HG02884 (cell line): ENCODE measurements at regions not wholly inside any gene's neighbourhood (a gene's known extent, or its start where the extent isn't known, plus 50 kb on each side); places are given as distances from the start of the nearest gene placed in this dataset.

ENCODE experiments used
- ATAC-seq: cut with Tn5 transposase; IDR thresholded peaks from one replicate; pipeline ENCODE4 v1.9.1; 2021; ENCODE audit warnings: mild to moderate bottlenecking, moderate library complexity; ENCODE audit not compliant: unreplicated experiment

DNA sequence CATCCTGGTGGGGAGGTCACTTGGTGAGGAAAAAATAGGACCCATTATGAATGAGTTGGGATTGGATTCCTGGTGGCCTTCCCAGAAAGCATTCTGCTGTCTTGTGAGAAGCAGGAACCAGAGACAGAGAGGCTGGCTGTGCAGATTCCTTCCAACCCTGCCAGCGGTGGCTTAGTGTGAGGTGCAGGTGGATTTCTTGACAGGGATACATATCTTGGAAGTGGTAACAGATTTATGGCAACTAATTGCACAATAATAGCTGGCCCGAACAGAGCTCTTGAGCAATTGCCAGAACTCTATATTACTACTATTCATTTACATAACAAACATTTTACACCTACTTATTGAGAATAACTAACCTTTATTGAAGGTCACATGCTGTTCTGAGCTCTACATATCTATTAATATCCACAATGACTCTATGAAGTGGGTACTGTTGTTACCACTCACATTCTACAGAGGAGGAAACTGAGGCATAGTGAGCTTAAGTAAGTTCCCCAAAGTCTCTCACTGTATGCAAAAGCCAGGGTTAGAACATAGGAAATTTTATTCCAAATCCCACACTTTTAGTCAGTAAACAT is 173.9 kb upstream of the SERP2 start:
- no peak for ATAC-seq

DNA sequence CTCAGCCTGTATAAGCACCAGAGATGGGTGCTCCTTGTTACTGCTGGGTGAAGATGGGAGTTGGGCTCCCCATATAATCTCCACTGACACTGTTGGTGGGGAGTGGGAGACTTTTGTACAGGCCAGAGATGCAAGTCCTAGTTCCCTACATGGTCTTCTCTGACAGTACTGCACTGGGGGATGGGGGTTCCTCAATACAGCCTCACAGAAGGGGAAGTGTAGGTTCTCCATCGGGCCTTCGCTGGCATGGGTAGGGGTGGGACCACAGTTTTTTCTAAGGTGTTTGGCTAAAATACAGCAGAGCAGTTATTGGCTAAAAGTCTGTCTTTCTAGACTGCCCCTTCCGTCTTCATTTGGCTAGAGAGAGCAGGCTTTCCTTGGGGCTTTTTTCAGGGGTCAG is 167.2 kb upstream of the SERP2 start:
- no peak for ATAC-seq

DNA sequence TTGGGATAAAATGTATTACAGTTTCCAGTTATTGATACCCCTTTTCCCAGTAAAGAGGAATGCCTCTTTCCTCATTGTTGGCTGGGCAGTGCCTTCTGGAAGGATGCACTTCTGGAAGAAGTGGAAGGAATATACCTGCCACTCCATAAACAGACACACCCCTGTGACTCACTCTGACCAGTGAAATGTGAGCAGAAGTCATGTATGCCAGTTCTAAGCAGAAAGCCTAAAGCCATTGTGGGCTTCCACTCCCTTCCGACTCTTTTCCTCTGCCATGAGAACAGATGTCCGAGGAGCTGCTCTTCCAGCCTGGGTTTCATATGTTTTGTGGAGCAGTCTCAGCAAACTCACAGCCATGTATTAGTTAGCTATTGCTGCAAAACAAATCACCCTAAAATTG is 166.1 kb upstream of the SERP2 start:
- ATAC-seq: no peak

DNA sequence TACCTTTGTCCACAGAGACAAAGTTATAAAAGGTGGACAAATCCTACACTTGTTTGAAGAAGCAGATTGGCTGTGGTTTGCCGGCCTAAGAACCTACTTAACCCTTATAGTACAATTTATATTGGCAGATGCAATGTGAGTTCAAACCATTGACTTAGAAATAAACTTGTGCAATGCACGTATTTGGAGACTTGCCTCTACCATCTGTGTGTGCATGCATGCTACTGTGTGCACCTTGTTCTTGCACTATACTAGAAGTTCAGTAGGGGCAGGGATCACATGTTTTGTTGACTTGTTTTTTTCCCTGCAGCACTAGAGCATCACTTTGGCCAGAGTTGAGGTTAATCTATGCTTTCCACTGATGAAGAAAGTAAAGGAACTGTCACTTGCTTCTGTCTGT is 163.1 kb upstream of the SERP2 start:
- no peak for ATAC-seq

DNA sequence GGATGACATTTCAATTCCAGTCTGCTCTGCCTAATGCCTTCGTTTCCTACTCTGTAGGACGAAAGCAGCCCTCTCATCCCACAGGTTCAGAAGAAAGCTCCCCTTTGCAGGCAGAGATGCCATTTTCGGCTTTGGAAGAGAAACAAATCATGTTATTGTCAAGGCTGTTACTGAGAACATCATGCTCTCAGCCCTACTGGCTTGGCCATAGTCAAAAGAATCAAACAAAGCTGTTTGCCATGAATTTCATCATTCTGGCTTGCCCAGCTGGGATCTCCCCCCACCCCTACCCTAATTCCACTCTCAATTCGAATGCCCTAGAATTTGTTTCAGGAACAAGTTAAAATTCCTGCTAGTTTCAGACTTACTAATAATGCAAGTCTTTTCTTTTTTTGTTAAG is 162.3 kb upstream of the SERP2 start:
- no peak for ATAC-seq

DNA sequence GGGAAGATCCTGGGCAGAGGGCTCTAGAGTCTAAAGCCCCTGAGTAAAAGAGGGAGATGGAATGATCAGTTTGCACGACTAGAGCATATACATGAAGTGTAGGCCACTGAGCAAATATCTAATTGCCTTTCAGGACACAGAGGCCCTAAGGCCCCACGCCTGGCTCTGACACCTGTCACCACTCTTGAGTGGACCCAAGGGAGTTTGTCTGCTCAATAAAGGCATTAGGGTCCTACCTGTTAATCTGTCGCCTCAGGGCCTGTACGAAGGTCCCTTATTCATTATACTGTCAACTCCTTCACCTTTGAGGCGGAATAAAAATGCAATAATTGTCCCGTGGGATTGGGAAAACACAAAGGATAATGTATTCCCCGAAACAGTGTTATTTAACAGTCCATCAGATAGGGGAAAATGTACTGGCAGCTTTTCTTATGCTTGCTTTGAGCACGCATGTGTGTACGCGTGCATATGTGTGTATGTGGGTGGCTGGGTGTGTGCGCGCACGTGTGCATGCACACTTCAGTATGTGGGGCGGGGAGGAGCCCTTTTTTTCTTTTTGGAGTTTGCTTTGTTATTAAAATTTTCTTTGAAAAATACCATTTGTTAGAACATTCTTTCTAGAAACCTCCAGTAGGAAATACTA is 161.8 kb upstream of the SERP2 start:
- no peak for ATAC-seq

DNA sequence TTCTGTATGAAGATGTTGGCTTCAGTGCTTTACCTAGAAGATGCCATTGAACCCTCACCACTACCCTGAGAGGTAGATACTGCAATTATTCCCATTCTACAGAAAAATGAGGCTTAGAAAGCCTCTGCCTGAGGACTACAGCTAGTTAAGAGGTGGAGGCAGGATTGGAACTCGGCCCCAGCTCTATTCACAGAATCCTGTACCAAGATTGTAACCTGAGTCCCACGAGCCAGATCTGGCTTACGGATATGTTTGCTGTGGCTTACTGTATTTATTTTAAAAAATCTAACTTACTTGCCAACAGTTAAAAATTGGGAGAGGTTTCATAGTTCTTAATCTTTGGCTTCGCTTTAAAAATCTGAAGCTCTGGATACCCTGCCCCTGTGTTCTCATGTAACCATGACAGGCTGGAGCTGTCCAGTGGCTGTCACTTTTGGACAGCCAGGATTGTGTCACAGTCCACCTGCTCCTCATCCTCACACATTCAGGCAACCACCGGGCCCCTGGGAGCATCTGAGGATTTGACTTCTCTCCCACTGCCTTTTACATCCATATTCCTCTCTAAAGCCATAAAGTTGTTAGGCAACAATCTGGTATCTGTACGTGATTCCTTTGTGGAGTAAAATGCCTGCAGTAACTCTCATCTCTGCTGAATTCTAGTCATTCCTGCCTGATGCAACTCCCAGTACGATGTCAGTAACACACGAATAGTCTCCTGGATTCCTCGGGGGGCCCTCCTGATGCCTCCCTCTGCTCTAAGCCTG is 160.8 kb upstream of the SERP2 start:
- no peak for ATAC-seq

DNA sequence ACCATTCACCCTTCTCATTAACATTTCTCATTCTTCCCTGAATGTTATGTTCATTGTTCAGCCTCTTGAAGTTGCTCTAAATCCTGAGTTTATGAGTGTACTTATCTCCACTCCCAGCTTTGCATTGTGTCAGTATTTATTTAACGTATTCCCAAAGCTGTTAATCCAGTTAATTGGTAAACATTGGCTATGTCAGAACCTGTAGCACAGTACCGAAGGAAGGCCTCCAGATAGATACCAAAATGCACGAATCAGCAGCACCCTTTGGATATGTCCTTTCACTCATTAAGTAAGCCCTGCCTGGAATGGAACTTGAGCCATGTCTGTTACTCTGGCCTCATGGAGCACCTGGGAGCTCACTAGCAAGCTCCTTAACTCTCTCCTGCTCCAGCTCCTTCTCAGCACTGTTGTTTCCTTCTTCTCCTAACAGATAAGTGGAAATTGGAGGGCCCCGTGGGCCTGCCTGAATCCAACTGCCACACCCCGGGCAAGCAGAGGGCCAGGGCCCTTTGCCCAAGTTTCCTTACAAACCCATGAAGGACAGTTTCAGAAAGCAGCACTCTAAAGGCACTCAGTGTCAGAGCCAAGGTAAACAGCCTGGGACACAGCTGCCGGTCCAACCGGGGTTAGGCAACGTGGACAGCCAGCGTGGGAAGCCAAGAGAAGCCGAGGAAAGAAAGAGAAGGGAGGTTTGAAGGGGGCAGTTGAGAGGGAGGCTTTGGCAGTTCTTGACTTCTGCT is 155.0 kb upstream of the SERP2 start:
- ATAC-seq: no peak

DNA sequence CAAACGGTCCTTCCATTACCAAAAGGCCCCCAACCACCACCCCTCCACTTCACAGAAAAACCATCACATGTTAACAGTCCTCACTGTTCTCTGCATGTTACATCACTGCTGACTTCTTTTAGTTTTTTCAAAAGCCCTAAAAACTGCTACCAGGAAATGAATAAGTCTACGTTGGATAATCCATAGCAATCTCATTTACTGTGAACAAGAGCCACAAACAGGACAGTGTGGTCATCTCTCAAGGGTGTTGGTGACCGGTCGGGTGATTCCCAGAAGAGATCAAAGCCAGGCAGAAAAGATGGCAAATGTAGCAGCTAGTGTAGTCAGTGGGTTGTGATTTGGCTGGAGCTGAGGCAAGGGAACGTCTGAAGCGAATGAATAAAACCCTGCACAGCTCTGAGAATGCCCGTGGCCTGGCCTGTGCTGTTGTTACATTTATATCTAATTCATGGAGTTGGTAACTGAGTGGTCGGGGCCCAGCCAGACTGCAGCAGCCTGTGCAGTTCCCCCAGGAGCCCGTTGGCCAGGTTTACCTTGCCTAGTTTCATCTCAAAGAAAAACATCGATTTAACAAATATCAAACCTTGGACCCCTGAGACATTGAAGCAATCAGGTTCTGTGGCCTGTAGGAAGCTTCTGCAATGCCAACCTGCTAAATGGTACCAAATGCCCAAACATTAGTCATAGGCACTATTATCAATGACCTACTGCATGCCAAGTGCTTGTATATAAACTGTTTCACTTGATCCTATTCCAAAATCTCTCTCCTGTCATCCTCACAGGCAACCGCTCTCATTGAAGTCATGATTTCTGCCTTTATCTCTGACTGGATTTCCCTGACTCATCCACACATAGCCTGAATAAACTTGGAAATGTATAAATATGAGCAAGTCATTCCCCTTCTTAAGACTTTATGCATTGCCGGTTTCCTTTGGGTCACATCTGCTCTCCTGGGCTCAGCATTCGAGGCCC is 153.8 kb upstream of the SERP2 start:
- no peak for ATAC-seq

DNA sequence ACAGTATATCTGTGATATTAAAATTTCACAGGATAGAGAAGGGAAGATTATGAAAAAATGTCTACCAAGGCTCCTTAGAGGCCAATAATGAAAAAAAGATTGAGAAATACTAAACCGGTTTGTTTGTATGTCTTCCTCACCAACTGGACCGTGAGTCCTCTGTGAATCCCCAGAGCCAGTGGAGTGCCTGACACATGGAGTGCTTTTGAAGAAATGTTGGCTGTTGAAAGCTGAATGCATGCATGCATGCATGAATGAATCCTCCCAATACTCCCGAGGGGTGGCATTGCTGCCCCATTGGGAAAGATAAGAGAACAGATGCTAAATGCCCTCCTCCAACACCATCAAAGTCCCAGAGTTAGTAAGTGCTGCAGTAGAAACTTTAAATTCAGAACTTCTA is 152.7 kb upstream of the SERP2 start:
- no peak for ATAC-seq

DNA sequence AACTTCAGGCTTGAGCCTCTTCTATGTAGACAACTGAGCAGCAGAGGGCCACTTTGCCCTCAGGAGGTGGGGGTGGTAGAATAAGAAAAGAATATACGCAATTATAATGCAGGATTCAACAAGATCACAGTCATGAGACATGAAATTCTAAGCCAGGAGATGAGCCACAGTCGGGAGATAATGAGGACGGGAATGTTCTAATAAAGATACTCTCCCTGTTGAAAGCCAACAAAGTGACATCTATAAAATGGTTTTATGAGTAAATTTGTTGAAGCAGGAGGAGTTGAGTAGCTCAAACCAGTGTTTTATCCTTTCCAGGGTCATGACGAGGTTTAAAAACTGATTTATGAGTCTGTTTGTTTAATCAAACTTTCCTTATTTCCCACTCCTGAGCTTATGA is 152.0 kb upstream of the SERP2 start:
- no peak for ATAC-seq

DNA sequence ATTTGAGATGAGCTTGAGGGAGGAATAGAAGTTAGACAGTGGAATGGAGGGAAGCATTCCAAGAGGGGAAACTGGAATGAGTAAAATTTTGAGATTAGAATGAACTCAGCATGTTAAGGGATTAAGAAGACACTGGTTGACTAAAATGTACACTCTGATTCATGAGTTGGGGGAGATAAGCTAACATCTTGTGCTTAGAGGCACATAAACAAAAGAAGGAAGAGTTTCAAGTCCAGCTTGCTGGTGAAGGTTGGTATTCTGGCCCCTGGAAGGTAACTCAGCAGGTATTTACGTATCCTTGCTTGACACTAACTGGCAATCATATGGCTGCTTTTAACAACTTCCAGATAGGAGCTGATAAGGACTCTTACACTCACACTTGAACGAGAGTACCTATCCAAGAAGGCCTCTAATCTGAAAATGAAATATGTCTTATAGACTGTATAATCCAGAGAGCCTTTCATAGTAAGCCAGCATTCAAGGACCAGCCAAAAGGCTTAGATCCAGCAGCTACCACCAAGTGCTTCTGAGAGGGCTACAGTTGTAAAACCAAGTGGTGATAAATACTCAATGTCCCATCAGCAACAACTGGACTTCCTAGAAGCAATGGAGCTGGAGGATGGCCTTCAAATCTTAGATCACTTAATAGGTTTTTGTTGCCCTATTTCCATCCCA is 149.7 kb upstream of the SERP2 start:
- no peak for ATAC-seq

DNA sequence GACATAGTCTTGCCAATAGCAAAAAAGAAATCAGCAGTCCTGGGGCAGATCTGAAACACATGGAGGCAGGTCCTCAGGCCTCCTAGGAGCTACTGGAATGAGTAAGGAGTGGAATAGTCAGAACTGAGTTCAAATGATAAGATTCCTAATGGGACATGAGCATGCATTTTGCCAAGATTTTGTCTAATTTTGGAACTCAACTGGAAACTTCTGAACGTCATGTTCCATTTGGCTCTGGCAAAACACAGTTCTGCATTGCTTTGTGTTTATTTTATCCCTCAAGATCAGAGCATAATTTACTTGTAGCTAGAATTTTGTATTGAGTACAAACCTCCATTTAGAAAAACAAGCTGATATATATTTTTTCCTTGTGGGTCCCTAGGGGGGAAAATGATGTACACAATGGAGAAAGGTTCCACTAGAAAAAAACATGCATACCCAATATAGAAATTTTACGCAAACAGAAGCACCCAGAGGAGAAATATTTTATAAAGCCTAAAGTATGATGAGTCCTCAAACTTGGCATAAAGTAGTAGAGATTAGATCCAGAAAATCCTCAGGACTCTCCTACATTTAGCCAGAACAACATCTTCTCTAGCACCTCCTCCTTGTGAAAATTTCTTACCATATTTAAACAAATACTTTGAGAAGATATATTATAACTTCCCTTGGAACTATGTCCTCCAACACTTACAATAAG is 149.0 kb upstream of the SERP2 start:
- no peak for ATAC-seq

DNA sequence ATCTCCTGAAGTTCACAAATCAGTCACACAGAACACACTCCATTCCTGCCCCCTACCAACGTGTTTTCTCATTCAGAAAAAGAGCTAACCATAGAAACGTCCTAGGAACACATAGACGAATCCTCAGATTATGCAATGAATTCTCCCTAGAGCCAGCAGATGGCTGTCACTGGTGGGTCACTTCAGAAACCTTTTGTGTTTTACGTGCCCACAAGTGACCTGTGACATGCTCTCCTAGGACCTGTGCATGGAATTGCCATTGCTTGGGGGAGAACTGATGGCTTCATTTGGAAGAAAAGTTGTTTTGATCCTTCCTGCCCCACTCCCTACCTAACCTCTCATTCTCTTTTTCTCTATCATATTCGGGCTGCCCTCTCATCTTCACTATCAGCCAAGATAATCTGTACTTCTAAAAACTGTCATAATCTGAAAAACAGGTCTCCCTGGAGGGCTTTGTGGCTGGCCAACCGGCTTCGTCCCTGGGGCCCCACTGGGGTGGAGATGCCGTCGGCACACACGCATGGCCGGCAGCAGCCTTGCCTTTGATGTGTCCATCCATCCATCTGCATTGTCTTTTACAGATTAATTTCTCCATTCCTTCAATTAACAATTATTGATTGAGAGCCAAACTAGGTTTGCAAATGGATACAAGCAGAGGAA is 144.1 kb upstream of the SERP2 start:
- no peak for ATAC-seq

DNA sequence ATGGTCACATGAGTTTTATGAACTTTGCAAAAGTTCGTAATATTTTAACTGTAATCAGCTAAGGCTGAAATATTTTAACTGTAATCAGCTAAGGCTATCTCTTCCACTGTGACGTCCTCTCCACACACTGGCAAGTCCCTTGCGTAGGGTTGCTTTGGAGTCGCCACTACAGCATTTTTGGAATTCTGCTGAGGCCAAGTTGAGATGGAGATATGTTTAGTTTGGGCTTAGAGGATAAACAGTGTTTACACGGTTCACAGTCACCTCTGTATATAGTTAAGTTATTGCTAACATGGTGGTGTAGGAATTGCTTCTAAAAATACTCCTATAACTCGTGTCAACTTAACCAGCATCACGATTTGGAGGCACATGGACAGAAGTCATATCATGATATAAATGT is 143.6 kb upstream of the SERP2 start:
- no peak for ATAC-seq

DNA sequence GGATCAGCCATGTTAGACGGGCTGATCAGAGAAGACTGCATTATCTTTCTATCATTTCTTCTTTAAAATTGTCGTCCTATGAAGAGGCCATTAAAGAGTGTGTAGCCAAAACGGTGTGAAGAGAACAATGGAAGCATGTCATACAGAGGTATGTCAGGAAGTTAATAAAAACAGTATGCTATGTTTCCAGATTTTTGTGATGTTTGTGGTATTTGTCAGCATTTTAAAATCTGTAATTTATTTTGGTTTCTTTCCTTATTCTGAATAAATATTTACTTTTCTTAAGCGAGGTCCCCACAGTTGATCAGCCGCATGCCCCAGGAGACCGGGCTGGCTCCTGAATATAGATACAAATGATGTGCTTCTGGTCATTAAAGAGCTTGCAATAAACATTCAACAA is 142.9 kb upstream of the SERP2 start:
- ATAC-seq: no peak

DNA sequence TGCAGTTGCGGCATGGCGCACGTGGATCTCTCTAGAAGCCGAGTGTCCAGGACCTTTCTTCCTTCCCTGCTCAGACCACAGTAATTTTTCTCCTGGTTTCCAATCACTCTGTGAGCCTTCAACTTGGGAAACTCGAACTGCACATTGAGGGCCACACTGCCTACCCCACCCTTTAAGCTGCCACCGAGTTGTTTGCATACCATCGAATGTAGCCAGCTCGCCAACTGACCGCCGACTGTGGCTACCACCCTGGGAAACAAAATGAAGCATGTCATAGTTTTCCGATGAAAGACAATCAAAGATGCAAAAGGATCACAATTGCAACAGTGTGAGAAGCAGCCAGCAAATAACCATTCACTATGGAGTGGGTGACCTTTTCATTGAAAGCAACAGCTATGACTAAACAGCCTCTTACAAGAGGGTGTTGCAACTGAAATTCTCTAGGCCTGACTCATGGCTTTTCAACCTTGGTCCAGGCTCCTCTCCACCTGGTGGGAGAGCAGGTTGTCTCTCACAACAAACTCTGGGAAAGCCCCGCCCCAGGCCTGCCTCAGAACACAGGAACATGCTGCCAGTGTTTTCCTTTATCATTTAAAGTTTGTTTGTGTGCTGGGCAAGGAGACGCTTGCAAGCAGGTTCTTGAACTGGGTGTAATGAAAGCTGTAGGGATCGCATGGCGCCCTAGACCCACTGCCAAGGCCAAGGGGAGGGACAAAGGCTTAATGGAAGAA is 141.7 kb upstream of the SERP2 start:
- ATAC-seq: no peak

DNA sequence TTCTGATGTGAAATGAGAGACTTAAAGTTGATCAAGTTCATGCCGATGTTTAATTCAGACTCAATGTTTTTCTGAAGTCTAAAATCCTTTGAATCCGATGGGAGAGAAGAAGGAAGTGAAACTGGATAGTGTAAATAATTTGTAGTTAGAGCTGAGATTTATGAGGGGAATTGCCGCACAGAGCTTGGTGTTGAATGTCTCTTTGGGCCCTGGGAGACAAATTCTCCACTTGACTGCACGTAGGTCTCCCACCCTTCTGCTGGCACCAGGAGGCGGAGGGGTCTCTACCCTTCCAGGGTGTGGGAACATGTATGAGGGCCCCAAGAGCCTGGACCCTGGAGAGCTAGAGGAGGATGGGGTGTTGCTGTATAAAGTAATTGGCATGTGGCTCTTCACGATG is 140.8 kb upstream of the SERP2 start:
- no peak for ATAC-seq
